ENCODE measurements at regions not wholly inside any gene's neighbourhood (a gene's known extent, or its start where the extent isn't known, plus 50 kb on each side); places are given as distances from the start of the nearest gene placed in this dataset.

- no peak for DNase-seq
Measured at GRCh38 chr6:44062771-44063560, 64.3 kb downstream of the MRPL14 start.

GRCh38 chr6:44062105-44062770 lies 65.0 kb downstream of the MRPL14 start:
- no peak for DNase-seq

GRCh38 chr6:44061375-44062104 lies 65.7 kb downstream of the MRPL14 start:
- DNase-seq: no peak

- no peak for DNase-seq
Measured at GRCh38 chr6:44060612-44061374, 66.5 kb downstream of the MRPL14 start.

DNA sequence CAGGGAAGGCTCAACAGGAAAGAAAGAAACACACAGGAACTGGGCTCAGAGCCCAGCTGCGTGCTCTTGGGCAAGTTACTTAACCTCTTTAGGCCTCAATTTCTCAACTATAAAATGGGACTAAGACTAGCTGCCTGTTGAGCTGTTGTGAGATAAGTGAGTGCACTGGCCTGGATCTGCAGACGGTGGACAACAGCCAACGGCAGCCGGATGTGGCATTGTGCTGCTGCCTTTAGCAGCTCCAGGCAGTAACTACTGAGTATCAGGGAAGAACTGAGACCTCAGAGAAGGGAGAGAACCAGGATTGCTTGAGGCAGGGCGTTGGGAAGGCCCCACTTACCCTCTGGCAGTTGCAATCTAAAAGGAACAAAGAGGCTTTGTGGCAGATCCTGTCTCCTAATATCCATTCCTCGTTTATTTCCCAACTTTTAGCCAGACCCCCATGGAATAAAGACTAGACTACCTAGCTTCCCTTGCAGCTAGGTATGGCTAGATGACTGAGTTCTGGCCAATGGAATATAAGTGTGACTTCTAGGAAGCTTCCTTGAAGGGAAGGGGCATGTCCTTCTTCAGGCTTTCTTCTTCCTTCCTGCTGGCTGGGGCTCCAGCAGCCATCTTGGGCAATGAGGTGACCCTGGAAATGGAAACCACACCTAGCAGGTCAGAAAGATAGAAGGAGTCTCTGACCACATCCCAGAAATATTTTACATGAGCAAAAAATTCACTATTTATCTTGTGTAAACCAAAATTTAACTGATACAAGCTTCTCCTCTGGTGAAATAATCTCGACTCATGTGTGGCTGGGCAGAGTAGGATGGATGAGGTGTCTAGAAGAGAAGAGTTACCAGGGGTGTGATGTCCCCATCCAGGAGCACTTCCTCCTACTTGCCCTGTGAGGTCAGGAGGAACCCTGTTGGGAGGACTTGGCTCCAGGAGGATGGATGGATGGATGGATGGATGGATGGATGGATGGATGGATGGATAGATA lies 67.6 kb downstream of the MRPL14 start:
- DNase-seq: no peak

DNA sequence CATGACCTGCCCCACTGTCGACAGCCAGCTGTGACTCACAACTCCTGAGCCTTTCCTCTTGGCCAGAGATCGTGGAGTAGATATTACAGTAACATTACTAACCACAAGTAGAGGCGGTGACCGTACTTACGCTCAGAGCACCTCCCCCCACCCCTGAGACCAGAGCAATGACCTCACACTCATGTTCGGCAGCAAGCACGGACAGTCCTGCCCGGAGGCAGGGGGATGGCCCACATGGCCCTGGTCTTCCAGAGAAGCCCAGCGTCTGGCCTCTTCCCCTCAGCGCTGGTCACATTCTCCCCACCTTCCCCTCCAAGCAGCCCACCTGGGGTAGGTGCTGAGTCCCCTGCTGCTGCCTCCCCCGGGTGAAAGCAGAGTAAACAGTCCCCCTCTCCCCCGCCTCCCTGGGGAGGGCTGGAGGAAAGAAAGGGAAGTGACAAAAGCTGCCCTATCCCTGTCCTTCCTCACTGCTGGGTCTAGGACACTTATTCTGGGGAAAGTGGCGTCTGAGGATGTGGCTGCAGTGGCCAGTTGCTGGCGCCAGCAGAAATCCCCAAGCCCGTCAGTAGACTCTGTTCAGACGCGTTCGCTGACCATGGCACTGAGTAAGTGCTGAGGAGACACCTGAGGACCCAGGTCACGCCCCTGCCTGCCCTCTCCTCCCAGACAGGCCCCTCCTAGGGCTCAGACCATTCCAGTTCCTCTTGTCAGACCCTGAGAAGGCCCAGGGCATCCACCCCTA lies 68.5 kb downstream of the MRPL14 start:
- no peak for DNase-seq

DNA sequence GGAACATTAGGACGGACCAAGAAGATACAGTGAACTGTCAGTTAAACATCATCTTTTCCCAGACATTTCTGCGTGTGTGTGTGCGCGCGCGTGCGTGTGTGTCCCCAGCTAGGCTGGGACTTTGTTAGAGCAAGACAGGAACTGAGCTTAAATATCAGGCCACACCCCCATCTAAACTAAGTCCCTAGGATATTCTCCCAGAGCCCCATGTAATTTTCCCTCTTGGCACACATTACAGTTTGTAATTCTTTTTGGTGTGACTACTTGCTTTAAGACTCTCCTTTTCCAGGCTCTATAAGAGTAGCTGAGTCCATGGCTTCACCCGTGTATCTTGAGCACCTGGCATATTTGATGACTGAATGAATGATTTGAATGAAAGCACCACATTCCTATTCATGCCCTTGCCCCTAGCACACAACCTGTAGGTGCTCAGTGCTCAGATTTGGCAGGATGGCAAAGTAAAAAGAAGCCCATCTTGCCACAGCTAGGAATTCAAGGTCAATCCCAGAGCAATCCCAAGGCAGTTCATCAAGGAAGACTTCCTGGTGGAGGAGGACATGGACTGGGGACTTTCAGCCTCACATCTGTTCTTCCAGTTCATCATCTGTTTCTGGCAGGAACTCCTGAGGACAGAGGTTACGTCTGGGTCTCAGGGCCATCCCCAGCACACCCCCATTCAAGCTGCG lies 69.2 kb downstream of the MRPL14 start:
- DNase-seq: no peak

- DNase-seq: no peak
Measured at GRCh38 chr6:44057238-44057930, 69.9 kb downstream of the MRPL14 start.

GRCh38 chr6:44056392-44057237 lies 70.6 kb downstream of the MRPL14 start:
- no peak for DNase-seq

- DNase-seq: no peak
Measured at GRCh38 chr6:44054721-44055559, 72.3 kb downstream of the MRPL14 start.

GRCh38 chr6:44053760-44054556 lies 73.3 kb downstream of the MRPL14 start:
- DNase-seq: no peak

DNA sequence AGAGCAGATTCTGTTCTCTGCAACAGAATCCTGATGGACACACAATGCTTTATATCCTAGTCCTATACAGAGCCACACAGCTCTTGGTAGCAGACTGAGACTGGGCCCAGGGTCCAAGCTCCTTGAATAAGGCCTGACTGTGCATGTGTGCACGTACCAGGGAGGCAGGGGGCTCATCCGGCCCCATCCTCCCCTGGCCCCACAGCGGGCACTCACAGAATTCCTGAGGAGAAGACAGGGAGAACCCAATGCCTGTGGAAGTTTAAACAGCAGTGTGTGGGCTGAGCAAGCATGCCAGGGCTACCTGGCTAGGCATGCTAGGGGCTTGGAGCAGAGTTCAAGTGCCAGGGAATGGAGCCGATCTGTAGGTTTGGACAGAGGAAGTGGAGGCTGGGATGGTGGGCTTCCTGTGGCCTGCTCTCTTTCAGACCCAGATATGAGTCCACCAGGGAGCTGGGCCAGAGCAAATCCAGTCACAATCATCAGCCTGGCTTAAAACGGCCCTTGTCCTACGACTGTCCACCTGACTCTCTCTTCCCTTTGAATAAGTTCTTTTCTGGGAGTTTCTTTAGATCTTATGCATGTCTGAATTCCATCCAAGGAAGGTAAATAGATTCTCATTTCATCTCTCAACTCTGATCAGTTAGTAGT lies 74.0 kb downstream of the MRPL14 start:
- no peak for DNase-seq

DNA sequence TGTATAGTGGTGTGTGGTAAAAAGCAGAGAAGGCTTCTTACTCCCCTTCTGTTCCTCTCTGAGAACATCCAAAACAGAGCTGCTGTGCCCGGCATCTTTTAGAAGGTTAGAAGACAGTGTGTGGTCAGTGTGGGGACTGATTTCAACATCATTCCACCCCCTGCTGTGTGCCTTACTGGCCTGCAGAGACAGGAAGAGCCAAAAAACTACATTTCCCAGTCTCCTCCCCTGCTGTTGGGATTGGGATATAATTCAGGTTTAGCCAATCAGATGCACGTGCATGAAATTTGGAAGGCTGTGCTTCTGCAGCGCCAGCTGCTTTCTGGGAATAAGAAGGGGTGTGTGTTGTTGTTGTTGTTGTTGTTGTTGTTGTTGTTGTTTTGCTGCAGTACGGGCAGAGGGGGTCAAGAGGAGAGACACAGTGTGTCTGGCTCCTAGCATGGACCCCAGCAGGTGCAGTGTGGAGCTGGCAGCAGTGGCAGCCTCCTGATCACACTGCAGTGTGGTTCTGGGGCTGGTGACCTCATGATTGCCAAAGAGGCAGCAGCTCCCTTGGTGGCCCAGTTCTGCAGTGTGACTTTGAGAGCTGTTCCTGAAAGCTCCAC lies 74.7 kb downstream of the MRPL14 start:
- no peak for DNase-seq

DNA sequence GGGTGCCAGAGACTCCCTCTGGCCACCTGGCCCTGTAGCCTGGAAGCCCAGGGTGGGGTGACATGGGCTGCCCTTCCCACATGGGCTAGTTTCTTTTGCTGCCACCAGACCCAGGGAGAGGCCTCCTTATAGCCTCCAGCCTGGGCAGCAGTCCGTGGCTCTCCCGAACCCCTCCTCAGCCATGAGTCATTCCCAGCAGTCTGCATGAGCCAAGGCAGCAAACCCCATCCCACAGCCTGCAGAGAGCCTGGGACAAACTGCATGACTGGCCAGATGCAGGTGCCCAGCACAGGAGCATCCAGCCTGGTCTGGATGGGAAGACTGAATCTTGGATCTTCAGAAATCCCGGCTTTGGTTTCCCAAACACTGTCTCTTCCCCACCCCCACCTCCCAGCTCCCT lies 75.7 kb downstream of the MRPL14 start:
- no peak for DNase-seq

- DNase-seq: no peak
Measured at GRCh38 chr6:44050872-44051505, 76.3 kb downstream of the MRPL14 start.

All from NCI-H2107 (cell line).